Stimulated activated memory B cell treated with anti-CD40 and anti-IgM and Interleukin-4, amounts not matched to agents 10 μg/mL and 1 μg/mL and 100 μg/mL, for 72 hours (primary cell): ENCODE measurements at regions not wholly inside any gene's neighbourhood (a gene's known extent, or its start where the extent isn't known, plus 50 kb on each side); places are given as distances from the start of the nearest gene placed in this dataset.
"Not testable (repeated sequence)": the region's sequence is repeated elsewhere in the genome, so short reads cannot be mapped to it uniquely, and the experiment has no call there.

Experiments used
- ATAC-seq: fragments of 150-1000 bp; cut with Tn5 transposase; 2 replicates; pipeline ENCODE4 v1.10.0; 2021
- H3K27ac Mint-ChIP-seq: one replicate; pipeline ENCODE4 v1.8.0; 2022; ENCODE audit warnings: mild to moderate bottlenecking, mixed read lengths
- H3K27me3 Mint-ChIP-seq: one replicate; pipeline ENCODE4 v1.8.0; 2022; ENCODE audit warnings: mixed read lengths
- H3K36me3 Mint-ChIP-seq: one replicate; pipeline ENCODE4 v1.8.0; 2022; ENCODE audit warnings: mixed read lengths
- H3K4me1 Mint-ChIP-seq: one replicate; pipeline ENCODE4 v1.8.0; 2022; ENCODE audit warnings: mixed read lengths
- H3K4me3 Mint-ChIP-seq: one replicate; pipeline ENCODE4 v1.8.0; 2022; ENCODE audit warnings: mild to moderate bottlenecking, moderate library complexity, mixed read lengths
- H3K9me3 Mint-ChIP-seq: one replicate; pipeline ENCODE4 v1.8.0; 2022; ENCODE audit warnings: mixed read lengths

GRCh38 chr1:78715181-78715661, 65.6 kb downstream of the IFI44 start:
- Mint-ChIP-seq H3K9me3 (no peaks in the 10 kb centered on the region), H3K4me3 (no peak overlapping the region), H3K27me3 (no peaks in the 10 kb centered on the region), H3K4me1 (no peaks in the 10 kb centered on the region), H3K36me3 (no peaks in the 10 kb centered on the region), H3K27ac (no peak overlapping the region)
- ATAC-seq: no peak

DNA sequence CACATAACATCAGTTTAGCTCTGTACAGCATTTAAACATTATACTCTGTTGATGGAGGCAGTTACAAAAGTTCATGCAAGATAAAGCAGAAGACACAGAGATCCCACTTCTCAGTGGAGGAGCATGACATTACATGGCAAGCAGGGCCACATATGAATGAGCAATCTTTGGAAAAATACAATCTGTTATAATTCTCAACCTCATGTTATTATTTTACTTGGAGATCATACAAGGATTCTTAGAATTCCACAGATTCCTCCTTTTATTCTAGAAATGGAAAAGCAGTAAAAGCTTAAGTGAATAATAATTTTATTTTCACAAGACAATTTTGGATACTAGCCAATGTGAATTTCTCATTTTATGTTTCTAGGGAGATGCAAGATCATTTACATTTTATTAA, 66.6 kb downstream of the IFI44 start:
- H3K4me1 Mint-ChIP-seq: no peaks in the 10 kb centered on the region
- no peak overlapping the region for H3K27ac Mint-ChIP-seq
- no peaks in the 10 kb centered on the region for H3K36me3 Mint-ChIP-seq
- no peaks in the 10 kb centered on the region for H3K27me3 Mint-ChIP-seq
- H3K4me3 Mint-ChIP-seq: no peak overlapping the region
- no peak for ATAC-seq
- no peaks in the 10 kb centered on the region for H3K9me3 Mint-ChIP-seq

GRCh38 chr1:78718566-78718965, 68.9 kb downstream of the IFI44 start:
- H3K36me3 Mint-ChIP-seq: no peaks in the 10 kb centered on the region
- no peaks in the 10 kb centered on the region for H3K27me3 Mint-ChIP-seq
- H3K27ac Mint-ChIP-seq: no peak overlapping the region
- H3K9me3 Mint-ChIP-seq: no peaks in the 10 kb centered on the region
- H3K4me3 Mint-ChIP-seq: no peak overlapping the region
- peak; percentile 34 for ATAC-seq
- H3K4me1 Mint-ChIP-seq: no peaks in the 10 kb centered on the region

- Mint-ChIP-seq H3K4me3 (no peak overlapping the region), H3K9me3 (no peaks in the 10 kb centered on the region), H3K27me3 (no peaks in the 10 kb centered on the region), H3K36me3 (no peaks in the 10 kb centered on the region), H3K4me1 (no peaks in the 10 kb centered on the region), H3K27ac (no peak overlapping the region)
- ATAC-seq: no peak
These were observed 71.5 kb downstream of the IFI44 start for GRCh38 chr1:78721136-78721535.

- no peaks in the 10 kb centered on the region for H3K27me3 Mint-ChIP-seq
- H3K27ac Mint-ChIP-seq: no peak overlapping the region
- no peaks in the 10 kb centered on the region for H3K36me3 Mint-ChIP-seq
- H3K4me1 Mint-ChIP-seq: no peaks in the 10 kb centered on the region
- H3K4me3 Mint-ChIP-seq: no peak overlapping the region
- no peak for ATAC-seq
- no peaks in the 10 kb centered on the region for H3K9me3 Mint-ChIP-seq
These were observed 72.5 kb downstream of the IFI44 start for GRCh38 chr1:78722105-78722504.

GRCh38 chr1:78722521-78722920, 72.9 kb downstream of the IFI44 start:
- Mint-ChIP-seq H3K4me1 (no peaks in the 10 kb centered on the region), H3K27me3 (no peaks in the 10 kb centered on the region), H3K9me3 (no peaks in the 10 kb centered on the region), H3K4me3 (no peak overlapping the region), H3K36me3 (no peaks in the 10 kb centered on the region), H3K27ac (no peak overlapping the region)
- ATAC-seq: no peak

GRCh38 chr1:78722947-78723346, 73.3 kb downstream of the IFI44 start:
- Mint-ChIP-seq H3K36me3 (no peaks in the 10 kb centered on the region), H3K9me3 (no peaks in the 10 kb centered on the region), H3K4me1 (no peaks in the 10 kb centered on the region), H3K27ac (no peak overlapping the region), H3K27me3 (no peaks in the 10 kb centered on the region), H3K4me3 (no peak overlapping the region)
- ATAC-seq: no peak

DNA sequence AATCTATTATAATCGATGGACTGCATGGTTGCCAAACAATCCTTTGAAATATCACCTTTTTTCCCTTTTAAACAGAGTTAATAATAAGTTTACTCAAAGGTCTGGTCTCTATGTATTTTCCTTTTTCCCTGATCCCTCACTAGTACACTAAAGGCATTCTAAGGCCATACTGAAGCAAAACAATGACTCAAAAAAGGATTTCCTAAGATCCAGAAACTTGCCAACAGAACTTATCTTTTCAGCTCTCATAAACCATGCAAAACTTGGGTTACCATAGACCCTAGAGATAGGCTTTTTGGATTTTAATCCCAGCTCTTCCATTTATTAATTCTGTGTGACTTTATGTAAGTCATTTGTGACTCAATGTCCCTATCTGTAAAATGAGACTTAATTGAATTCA, 77.1 kb downstream of the IFI44 start:
- Mint-ChIP-seq H3K4me1 (no peaks in the 10 kb centered on the region), H3K27me3 (no peaks in the 10 kb centered on the region), H3K27ac (no peak overlapping the region), H3K9me3 (no peaks in the 10 kb centered on the region), H3K36me3 (no peaks in the 10 kb centered on the region), H3K4me3 (no peak overlapping the region)
- no peak for ATAC-seq

GRCh38 chr1:78728359-78728758, 78.7 kb downstream of the IFI44 start:
- no peaks in the 10 kb centered on the region for H3K9me3 Mint-ChIP-seq

DNA sequence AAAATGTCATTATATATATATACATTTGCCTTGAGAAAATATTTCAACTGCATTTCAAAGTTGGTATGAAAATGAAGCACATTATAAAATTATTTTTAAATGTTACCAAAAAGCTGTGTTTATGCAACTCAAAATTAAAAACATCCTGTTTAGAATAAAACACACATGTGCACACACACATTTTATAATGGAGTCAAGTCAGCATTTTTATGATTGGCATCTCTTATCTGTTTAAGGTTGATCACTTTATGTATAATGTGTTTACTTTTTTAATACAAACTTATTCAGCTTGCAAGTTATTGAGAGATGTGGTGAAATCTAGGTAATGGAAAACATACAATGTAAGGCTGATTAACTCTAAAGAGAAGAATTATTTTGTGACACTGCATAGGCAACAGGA, 80.4 kb downstream of the IFI44 start:
- Mint-ChIP-seq H3K9me3 (no peaks in the 10 kb centered on the region), H3K4me3 (no peak overlapping the region), H3K27ac (no peak overlapping the region), H3K36me3 (no peaks in the 10 kb centered on the region), H3K4me1 (no peaks in the 10 kb centered on the region), H3K27me3 (no peaks in the 10 kb centered on the region)
- no peak for ATAC-seq

More at GRCh38 chr1:78728359-78728758, 78.7 kb downstream of the IFI44 start:
- ATAC-seq: no peak
- no peaks in the 10 kb centered on the region for H3K4me1 Mint-ChIP-seq
- H3K36me3 Mint-ChIP-seq: no peaks in the 10 kb centered on the region
- H3K27ac Mint-ChIP-seq: no peak overlapping the region
- H3K27me3 Mint-ChIP-seq: no peaks in the 10 kb centered on the region
- H3K4me3 Mint-ChIP-seq: no peak overlapping the region

- Mint-ChIP-seq H3K4me1 (no peaks in the 10 kb centered on the region), H3K9me3 (no peaks in the 10 kb centered on the region), H3K27me3 (no peaks in the 10 kb centered on the region), H3K27ac (no peak overlapping the region), H3K36me3 (no peaks in the 10 kb centered on the region), H3K4me3 (no peak overlapping the region)
- no peak for ATAC-seq
These were observed 82.0 kb downstream of the IFI44 start for GRCh38 chr1:78731674-78732073.

- H3K4me3 Mint-ChIP-seq: no peak overlapping the region
- H3K27me3 Mint-ChIP-seq: no peaks in the 10 kb centered on the region
- no peaks in the 10 kb centered on the region for H3K36me3 Mint-ChIP-seq
- ATAC-seq: no peak
- H3K4me1 Mint-ChIP-seq: no peaks in the 10 kb centered on the region
- no peak overlapping the region for H3K27ac Mint-ChIP-seq
- peaks cover 6% of the 10 kb centered on the region for H3K9me3 Mint-ChIP-seq
These were observed 87.6 kb downstream of the IFI44 start for GRCh38 chr1:78737241-78737640.

- H3K36me3 Mint-ChIP-seq: no peaks in the 10 kb centered on the region
- no peaks in the 10 kb centered on the region for H3K4me1 Mint-ChIP-seq
- no peak overlapping the region for H3K4me3 Mint-ChIP-seq
- peaks cover 2% of the 10 kb centered on the region for H3K9me3 Mint-ChIP-seq
- H3K27ac Mint-ChIP-seq: no peak overlapping the region
- H3K27me3 Mint-ChIP-seq: no peaks in the 10 kb centered on the region
- ATAC-seq: no peak
These were observed 94.0 kb downstream of the IFI44 start for GRCh38 chr1:78743626-78744025.

GRCh38 chr1:78745111-78745510, 95.5 kb downstream of the IFI44 start:
- H3K27me3 Mint-ChIP-seq: no peaks in the 10 kb centered on the region
- ATAC-seq: no peak
- no peak overlapping the region for H3K4me3 Mint-ChIP-seq
- no peaks in the 10 kb centered on the region for H3K9me3 Mint-ChIP-seq
- no peak overlapping the region for H3K27ac Mint-ChIP-seq
- no peaks in the 10 kb centered on the region for H3K4me1 Mint-ChIP-seq
- H3K36me3 Mint-ChIP-seq: no peaks in the 10 kb centered on the region

DNA sequence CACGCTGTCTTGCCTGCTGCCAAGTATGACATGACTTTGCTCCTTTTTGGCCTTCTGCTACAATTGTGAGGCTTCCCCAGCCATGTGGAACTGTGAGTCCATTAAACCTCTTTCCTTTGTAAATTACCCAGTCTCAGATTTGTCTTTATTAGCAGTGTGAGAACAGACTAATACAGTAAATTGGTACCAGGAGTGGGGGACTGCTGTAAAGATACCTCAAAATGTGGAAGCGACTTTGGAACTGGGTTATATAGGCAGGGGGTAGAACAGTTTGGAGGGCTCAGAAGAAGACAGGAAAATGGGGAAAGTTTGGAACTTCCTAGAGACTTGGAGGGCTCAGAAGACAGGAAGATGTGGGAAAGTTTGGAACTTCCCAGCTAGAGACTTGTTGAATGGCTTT, 104.0 kb downstream of the IFI44 start:
- H3K4me1 Mint-ChIP-seq, H3K9me3 Mint-ChIP-seq, H3K36me3 Mint-ChIP-seq: not testable (repeated sequence)

DNA sequence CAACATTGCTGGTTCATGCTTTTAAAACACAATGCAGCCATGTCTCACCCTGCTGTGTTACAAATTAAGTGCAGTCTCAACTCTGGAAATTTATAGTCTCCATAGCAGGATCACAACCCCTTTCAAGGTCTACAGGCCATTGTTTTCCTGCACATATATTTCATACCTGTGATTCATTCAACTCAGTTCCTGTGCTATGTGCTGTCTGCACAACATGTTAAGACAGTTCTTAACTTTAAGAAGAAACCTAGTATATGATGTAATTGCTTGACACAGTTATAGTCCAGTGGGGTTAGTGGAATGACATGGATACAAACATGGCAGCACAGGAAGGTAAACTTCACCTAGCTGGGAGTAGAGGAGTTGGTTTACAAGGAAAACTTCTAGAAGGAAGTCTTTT, 106.4 kb downstream of the IFI44 start:
- Mint-ChIP-seq H3K4me1 (no peaks in the 10 kb centered on the region), H3K4me3 (no peak overlapping the region), H3K27me3 (no peaks in the 10 kb centered on the region), H3K9me3 (peaks cover 8% of the 10 kb centered on the region), H3K27ac (no peak overlapping the region), H3K36me3 (no peaks in the 10 kb centered on the region)
- ATAC-seq: no peak

More for the DNA sequence above, 104.0 kb downstream of the IFI44 start:
- not testable (repeated sequence) for H3K4me3 Mint-ChIP-seq, H3K27me3 Mint-ChIP-seq, ATAC-seq, H3K27ac Mint-ChIP-seq

- Mint-ChIP-seq H3K27me3 (no peaks in the 10 kb centered on the region), H3K9me3 (peaks cover 8% of the 10 kb centered on the region), H3K4me3 (no peak overlapping the region), H3K27ac (no peak overlapping the region), H3K36me3 (no peaks in the 10 kb centered on the region), H3K4me1 (no peaks in the 10 kb centered on the region)
- no peak for ATAC-seq
These were observed 108.9 kb downstream of the IFI44 start for GRCh38 chr1:78758506-78758905.
